A673 (cell line): ENCODE measurements at regions not wholly inside any gene's neighbourhood (a gene's known extent, or its start where the extent isn't known, plus 50 kb on each side); places are given as distances from the start of the nearest gene placed in this dataset.

ENCODE experiments used
- CTCF ChIP-seq: fragments of 300-800, 200-600 bp; sonication (generic); conservative IDR thresholded peaks from 2 replicates; pipeline ENCODE4 v1.5.1; 2017; ENCODE audit warnings: low read depth, mild to moderate bottlenecking, antibody characterized with exemption, low read length, moderate library complexity, mixed read lengths
- EZH2 ChIP-seq: fragments of 200-600 bp; sonication (generic); IDR thresholded peaks from 2 replicates; pipeline ENCODE4 v1.6.1; 2017; ENCODE audit warnings: borderline replicate concordance, low read depth, mild to moderate bottlenecking, mixed read lengths, antibody characterized with exemption, low read length; ENCODE audit not compliant: poor library complexity, severe bottlenecking

DNA sequence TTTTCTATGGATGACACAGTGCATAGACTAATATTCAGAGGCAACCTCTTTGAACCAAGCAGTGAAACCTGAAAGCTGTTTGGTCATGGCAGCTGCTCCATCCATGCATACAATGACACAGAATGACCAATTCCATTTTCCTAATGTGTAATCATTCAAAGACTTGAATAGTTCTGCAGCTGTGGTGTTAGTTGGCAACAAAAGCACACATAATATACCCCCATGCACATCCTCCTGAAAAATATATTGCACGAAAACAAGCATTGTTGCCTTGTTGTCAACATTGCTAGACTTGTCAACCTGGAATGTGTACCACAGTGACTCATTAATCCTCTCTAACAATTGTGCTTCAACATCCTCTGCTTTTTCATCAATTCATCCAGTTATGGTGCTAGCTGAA lies 71.0 kb upstream of the SEMA6A start:
- TF ChIP-seq CTCF = no peak
- no peak for TF ChIP-seq EZH2
